Astrocyte (in vitro differentiated cells and primary cell): ENCODE measurements at regions not wholly inside any gene's neighbourhood (a gene's known extent, or its start where the extent isn't known, plus 50 kb on each side); places are given as distances from the start of the nearest gene placed in this dataset.

ENCODE experiments used
- EZH2 ChIP-seq: IDR thresholded peaks from 2 replicates; pipeline ENCODE4 v1.6.1; 2012; ENCODE audit warnings: mild to moderate bottlenecking, low read length, inconsistent platforms; ENCODE audit not compliant: insufficient read depth
- TF ChIP-seq, protein P1 (sequence below): IDR thresholded peaks from 2 replicates; pipeline ENCODE4 v1.5.1; 2011; ENCODE audit warnings: low read depth, mild to moderate bottlenecking, inconsistent platforms, low read length, moderate library complexity; ENCODE audit not compliant: insufficient read depth

DNA sequence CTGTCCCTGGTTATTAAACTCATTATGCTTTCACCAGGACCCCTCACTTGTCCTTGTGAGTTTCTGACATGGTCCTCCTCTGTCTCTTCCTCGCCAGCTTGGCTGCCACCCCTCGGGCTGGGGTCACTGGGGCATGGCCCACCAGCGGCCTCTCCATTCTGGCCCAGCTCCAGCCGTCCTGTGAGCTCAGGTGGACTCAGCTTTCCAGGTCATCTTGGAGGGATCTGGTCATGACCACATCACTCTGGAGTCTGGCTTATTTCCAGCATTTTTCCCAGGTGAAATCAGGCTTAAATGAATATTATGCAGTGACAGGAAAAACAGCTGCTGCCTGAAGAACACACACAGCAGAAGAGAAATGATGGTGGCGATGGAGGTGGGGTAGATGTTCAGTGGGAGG lies 224.5 kb downstream of the ADAMTS15 start:
- TF ChIP-seq, protein P1, sequence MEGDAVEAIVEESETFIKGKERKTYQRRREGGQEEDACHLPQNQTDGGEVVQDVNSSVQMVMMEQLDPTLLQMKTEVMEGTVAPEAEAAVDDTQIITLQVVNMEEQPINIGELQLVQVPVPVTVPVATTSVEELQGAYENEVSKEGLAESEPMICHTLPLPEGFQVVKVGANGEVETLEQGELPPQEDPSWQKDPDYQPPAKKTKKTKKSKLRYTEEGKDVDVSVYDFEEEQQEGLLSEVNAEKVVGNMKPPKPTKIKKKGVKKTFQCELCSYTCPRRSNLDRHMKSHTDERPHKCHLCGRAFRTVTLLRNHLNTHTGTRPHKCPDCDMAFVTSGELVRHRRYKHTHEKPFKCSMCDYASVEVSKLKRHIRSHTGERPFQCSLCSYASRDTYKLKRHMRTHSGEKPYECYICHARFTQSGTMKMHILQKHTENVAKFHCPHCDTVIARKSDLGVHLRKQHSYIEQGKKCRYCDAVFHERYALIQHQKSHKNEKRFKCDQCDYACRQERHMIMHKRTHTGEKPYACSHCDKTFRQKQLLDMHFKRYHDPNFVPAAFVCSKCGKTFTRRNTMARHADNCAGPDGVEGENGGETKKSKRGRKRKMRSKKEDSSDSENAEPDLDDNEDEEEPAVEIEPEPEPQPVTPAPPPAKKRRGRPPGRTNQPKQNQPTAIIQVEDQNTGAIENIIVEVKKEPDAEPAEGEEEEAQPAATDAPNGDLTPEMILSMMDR, result no peak
- TF ChIP-seq EZH2, result no peak
